ENCODE measurements at regions not wholly inside any gene's neighbourhood (a gene's known extent, or its start where the extent isn't known, plus 50 kb on each side); places are given as distances from the start of the nearest gene placed in this dataset.

DNA sequence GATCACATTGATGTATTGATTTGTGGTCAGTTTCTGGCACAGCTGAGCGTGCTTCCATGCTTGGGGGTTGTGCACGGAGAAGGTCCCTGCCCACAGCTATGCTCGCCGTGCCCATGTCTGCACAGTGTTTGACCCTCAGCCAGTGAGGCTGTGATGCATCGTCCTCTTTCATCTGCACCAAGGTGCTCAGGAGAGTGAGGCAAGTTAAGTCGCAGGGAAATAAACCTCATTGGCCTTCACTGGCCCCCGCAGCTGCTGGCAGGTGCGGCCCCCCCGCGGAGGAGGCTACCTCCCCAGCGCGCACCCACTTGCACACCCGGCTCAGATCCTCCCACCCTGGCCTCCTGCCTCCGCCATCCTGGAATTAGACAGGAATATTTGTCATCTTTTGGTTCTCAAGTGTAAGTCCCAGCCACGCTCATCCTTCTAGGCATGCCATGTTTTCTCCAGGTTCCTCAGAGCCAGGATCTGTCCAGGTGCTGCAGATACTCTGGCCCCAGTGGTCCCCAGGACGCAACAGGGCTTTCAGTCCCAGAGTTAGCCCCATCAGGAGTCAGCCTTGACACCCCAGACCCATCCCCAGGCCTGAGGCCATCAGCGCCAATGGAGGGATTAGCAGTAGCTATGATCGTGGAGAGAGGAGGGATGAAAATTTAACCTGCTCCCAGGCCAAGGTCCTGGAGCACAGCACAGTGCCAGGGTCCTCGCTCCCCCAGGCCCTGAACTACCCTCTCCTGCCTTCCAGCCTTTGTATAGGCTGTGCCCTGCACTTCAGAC is 93.7 kb downstream of the OAT start (continued):
- TF ChIP-seq, protein P1, sequence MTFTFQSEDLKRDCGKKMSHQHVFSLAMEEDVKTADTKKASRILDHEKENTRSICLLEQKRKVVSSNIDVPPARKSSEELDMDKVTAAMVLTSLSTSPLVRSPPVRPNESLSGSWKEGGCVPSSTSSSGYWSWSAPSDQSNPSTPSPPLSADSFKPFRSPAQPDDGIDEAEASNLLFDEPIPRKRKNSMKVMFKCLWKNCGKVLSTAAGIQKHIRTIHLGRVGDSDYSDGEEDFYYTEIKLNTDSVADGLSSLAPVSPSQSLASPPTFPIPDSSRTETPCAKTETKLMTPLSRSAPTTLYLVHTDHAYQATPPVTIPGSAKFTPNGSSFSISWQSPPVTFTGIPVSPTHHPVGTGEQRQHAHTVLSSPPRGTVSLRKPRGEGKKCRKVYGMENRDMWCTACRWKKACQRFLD (tag by site-specific recombination; IDR thresholded peaks at IDR 0.05), result no peak
- TF ChIP-seq, protein P2, sequence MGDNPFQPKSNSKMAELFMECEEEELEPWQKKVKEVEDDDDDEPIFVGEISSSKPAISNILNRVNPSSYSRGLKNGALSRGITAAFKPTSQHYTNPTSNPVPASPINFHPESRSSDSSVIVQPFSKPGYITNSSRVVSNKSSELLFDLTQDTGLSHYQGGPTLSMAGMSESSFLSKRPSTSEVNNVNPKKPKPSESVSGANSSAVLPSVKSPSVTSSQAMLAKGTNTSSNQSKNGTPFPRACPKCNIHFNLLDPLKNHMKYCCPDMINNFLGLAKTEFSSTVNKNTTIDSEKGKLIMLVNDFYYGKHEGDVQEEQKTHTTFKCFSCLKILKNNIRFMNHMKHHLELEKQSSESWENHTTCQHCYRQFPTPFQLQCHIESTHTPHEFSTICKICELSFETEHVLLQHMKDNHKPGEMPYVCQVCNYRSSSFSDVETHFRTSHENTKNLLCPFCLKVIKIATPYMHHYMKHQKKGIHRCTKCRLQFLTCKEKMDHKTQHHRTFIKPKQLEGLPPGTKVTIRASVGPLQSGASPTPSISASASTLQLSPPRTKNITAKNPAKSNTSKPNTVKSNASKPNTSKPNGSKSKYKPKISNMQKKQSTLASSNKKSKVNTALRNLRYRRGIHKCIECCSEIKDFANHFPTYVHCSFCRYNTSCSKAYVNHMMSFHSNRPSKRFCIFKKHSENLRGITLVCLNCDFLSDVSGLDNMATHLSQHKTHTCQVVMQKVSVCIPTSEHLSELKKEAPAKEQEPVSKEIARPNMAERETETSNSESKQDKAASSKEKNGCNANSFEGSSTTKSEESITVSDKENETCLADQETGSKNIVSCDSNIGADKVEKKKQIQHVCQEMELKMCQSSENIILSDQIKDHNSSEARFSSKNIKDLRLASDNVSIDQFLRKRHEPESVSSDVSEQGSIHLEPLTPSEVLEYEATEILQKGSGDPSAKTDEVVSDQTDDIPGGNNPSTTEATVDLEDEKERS (tag by site-specific recombination; IDR thresholded peaks at IDR 0.05), result no peak

DNA sequence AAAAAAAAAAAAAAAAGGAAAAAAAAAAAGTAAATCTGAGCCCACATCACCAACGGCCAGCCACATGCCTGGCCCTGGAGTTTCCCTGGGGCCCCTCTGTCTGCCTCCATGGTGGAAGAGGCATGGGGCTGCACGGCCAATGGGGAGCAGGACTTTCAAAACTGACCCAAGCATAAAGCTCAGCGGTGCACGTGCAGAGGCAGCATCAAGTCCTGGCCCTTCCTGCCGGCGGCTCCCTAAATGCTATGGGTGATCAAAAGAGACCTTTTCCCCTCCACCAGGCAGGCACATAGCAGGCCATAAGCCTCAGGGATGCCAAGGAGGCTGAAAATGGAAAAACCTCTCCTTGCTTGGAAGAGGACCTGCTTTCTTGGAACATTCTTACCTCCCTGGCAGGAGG is 94.3 kb downstream of the OAT start:
- Histone ChIP-seq H3K4me3 (ENCODE audit: low read depth, low read length) (no peak overlapping the region), H3K4me1 (ENCODE audit: control insufficient read depth, insufficient read depth, low read length) (no peaks in the 10 kb centered on the region), H3K27ac (ENCODE audit: extremely low read depth, low read depth, low read length) (no peak overlapping the region), H3K9me3 (ENCODE audit: control insufficient read depth, insufficient read depth, low read depth, low read length) (no peaks in the 10 kb centered on the region), H3K36me3 (ENCODE audit: control insufficient read depth in 2 of 2, insufficient read depth in 1 of 2, low read length in 2 of 2) (no peaks in the 10 kb centered on the region)
- POLR2A ChIA-PET, result no interaction called here
- CTCF ChIA-PET, result interaction anchor here (1.0 kb wide), 1 partner anchor 64 kb away, joined by 3 read pairs; no protein-coding TSS in a partner anchor
- TF ChIP-seq, protein P3, sequence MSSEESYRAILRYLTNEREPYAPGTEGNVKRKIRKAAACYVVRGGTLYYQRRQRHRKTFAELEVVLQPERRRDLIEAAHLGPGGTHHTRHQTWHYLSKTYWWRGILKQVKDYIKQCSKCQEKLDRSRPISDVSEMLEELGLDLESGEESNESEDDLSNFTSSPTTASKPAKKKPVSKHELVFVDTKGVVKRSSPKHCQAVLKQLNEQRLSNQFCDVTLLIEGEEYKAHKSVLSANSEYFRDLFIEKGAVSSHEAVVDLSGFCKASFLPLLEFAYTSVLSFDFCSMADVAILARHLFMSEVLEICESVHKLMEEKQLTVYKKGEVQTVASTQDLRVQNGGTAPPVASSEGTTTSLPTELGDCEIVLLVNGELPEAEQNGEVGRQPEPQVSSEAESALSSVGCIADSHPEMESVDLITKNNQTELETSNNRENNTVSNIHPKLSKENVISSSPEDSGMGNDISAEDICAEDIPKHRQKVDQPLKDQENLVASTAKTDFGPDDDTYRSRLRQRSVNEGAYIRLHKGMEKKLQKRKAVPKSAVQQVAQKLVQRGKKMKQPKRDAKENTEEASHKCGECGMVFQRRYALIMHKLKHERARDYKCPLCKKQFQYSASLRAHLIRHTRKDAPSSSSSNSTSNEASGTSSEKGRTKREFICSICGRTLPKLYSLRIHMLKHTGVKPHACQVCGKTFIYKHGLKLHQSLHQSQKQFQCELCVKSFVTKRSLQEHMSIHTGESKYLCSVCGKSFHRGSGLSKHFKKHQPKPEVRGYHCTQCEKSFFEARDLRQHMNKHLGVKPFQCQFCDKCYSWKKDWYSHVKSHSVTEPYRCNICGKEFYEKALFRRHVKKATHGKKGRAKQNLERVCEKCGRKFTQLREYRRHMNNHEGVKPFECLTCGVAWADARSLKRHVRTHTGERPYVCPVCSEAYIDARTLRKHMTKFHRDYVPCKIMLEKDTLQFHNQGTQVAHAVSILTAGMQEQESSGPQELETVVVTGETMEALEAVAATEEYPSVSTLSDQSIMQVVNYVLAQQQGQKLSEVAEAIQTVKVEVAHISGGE (tag by site-specific recombination; conservative IDR thresholded peaks at IDR 0.05; ENCODE audit: low read depth), result no peak
- TF ChIP-seq ZNF324 (tag by site-specific recombination; IDR thresholded peaks at IDR 0.05), result no peak
- TF ChIP-seq ZFHX2 (tag by site-specific recombination; conservative IDR thresholded peaks at IDR 0.05), result no peak

DNA sequence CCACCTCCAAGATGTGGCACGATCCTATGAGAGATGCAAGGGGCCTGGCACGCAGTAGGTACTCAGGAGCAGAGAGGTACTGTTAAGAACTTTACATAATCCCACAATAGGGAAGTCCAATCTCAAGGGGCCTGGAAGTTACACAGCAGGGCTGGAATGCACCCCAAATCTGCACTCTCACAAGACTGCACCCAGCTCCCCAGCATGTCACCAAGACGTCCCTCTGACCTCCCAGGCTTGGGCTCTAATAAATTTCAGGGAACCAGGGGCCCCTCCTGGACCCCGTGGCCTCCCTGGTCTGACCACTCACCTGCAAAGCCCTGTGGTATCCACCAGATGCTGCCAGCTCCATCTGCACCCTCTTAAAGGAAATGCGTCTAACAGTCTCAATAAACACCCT is 94.9 kb downstream of the OAT start:
- no peaks in the 10 kb centered on the region for H3K9me3 ChIP-seq (ENCODE audit: control insufficient read depth, insufficient read depth, low read depth, low read length)
- POLR2A ChIA-PET, result no interaction called here
- no peak overlapping the region for H3K4me3 ChIP-seq (ENCODE audit: low read depth, low read length)
- no peaks in the 10 kb centered on the region for H3K36me3 ChIP-seq (ENCODE audit: control insufficient read depth in 2 of 2, insufficient read depth in 1 of 2, low read length in 2 of 2)
- CTCF ChIA-PET, result no interaction called here
- no peaks in the 10 kb centered on the region for H3K4me1 ChIP-seq (ENCODE audit: control insufficient read depth, insufficient read depth, low read length)
- H3K27ac ChIP-seq (ENCODE audit: extremely low read depth, low read depth, low read length), result no peak overlapping the region
- TF ChIP-seq ZFHX2 (tag by site-specific recombination; conservative IDR thresholded peaks at IDR 0.05) (no peak), ZNF76 (tag by site-specific recombination; IDR thresholded peaks at IDR 0.05; ENCODE audit: borderline replicate concordance, low read depth) (no peak), ZNF529 (tag by site-specific recombination; IDR thresholded peaks at IDR 0.05; ENCODE audit: insufficient replicate concordance) (no peak), ZNF274 (IDR thresholded peaks at IDR 0.05; ENCODE audit: low read length) (no peak), ZNF274 (tag by site-specific recombination; IDR thresholded peaks at IDR 0.05; ENCODE audit: borderline replicate concordance) (no peak), ZNF292 (tag by site-specific recombination; IDR thresholded peaks at IDR 0.05; ENCODE audit: borderline replicate concordance, low read depth) (no peak), ZNF777 (tag by site-specific recombination; IDR thresholded peaks at IDR 0.05; ENCODE audit: borderline replicate concordance) (no peak), ZNF544 (tag by site-specific recombination; IDR thresholded peaks at IDR 0.05) (no peak), IKZF3 (tag by site-specific recombination; IDR thresholded peaks at IDR 0.05) (no peak)
- TF ChIP-seq, protein P4, sequence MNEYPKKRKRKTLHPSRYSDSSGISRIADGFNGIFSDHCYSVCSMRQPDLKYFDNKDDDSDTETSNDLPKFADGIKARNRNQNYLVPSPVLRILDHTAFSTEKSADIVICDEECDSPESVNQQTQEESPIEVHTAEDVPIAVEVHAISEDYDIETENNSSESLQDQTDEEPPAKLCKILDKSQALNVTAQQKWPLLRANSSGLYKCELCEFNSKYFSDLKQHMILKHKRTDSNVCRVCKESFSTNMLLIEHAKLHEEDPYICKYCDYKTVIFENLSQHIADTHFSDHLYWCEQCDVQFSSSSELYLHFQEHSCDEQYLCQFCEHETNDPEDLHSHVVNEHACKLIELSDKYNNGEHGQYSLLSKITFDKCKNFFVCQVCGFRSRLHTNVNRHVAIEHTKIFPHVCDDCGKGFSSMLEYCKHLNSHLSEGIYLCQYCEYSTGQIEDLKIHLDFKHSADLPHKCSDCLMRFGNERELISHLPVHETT (tag by site-specific recombination; IDR thresholded peaks at IDR 0.05), result no peak
- TF ChIP-seq, protein P5, sequence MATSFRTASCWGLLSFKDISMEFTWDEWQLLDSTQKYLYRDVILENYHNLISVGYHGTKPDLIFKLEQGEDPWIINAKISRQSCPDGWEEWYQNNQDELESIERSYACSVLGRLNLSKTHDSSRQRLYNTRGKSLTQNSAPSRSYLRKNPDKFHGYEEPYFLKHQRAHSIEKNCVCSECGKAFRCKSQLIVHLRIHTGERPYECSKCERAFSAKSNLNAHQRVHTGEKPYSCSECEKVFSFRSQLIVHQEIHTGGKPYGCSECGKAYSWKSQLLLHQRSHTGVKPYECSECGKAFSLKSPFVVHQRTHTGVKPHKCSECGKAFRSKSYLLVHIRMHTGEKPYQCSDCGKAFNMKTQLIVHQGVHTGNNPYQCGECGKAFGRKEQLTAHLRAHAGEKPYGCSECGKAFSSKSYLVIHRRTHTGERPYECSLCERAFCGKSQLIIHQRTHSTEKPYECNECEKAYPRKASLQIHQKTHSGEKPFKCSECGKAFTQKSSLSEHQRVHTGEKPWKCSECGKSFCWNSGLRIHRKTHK (tag by site-specific recombination; IDR thresholded peaks at IDR 0.05), result no peak
- TF ChIP-seq, protein P6, sequence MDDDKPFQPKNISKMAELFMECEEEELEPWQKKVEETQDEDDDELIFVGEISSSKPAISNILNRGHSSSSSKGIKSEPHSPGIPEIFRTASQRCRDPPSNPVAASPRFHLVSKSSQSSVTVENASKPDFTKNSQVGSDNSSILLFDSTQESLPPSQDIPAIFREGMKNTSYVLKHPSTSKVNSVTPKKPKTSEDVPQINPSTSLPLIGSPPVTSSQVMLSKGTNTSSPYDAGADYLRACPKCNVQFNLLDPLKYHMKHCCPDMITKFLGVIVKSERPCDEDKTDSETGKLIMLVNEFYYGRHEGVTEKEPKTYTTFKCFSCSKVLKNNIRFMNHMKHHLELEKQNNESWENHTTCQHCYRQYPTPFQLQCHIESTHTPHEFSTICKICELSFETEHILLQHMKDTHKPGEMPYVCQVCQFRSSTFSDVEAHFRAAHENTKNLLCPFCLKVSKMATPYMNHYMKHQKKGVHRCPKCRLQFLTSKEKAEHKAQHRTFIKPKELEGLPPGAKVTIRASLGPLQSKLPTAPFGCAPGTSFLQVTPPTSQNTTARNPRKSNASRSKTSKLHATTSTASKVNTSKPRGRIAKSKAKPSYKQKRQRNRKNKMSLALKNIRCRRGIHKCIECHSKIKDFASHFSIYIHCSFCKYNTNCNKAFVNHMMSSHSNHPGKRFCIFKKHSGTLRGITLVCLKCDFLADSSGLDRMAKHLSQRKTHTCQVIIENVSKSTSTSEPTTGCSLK (tag by site-specific recombination; IDR thresholded peaks at IDR 0.05), result no peak

Data from HEK293 (cell line).